ENCODE measurements at regions not wholly inside any gene's neighbourhood (a gene's known extent, or its start where the extent isn't known, plus 50 kb on each side); places are given as distances from the start of the nearest gene placed in this dataset.
"Not testable (repeated sequence)": the region's sequence is repeated elsewhere in the genome, so short reads cannot be mapped to it uniquely, and the experiment has no call there.

DNA sequence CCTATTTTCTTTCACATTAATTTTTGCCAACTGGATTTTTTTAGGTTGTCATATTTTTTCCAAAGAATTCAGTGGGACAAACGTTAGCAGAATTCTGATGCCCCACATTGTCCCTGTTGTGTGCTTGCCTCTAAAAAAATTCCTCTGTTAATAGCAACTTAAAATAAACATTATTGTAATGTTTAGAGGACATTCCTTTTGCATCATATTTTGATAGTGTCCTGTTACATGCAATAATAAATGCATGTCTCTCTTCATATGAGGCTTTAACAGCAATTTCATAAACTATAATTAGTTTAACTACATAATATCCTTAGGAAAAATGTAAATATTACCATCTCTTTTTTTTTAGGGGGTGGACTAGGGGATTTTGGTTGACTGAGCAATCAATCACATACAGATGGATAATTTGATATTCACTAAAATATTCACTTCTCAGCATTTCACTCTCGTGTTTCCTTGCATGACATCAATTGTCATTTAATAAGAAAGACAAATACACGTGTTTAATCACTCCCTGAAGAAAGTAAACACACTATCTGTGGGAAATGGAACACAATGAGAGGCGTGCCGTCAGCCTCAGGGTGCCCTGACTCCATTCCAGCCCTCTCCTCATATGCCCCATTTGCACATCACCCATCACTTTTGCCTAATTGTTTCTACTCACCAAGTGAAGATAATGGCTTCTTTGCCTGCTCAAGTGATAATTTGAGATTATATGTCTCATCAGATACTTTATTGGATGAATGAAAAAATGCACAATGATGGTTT lies 110.3 kb upstream of the SPATA31A3 start:
- TF ChIP-seq, protein P1, sequence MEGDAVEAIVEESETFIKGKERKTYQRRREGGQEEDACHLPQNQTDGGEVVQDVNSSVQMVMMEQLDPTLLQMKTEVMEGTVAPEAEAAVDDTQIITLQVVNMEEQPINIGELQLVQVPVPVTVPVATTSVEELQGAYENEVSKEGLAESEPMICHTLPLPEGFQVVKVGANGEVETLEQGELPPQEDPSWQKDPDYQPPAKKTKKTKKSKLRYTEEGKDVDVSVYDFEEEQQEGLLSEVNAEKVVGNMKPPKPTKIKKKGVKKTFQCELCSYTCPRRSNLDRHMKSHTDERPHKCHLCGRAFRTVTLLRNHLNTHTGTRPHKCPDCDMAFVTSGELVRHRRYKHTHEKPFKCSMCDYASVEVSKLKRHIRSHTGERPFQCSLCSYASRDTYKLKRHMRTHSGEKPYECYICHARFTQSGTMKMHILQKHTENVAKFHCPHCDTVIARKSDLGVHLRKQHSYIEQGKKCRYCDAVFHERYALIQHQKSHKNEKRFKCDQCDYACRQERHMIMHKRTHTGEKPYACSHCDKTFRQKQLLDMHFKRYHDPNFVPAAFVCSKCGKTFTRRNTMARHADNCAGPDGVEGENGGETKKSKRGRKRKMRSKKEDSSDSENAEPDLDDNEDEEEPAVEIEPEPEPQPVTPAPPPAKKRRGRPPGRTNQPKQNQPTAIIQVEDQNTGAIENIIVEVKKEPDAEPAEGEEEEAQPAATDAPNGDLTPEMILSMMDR (optimal IDR thresholded peaks at IDR 0.05 in 1 of 3, IDR thresholded peaks at IDR 0.05 in 1 of 3, conservative IDR thresholded peaks at IDR 0.05 in 1 of 3; ENCODE audit: extremely low read depth in 1 of 3, insufficient read depth in 2 of 3, low read length in 3 of 3), result not testable (repeated sequence)
- not testable (repeated sequence) for TF ChIP-seq EZH2 (IDR thresholded peaks at IDR 0.05; ENCODE audit: low read length)
